Smooth muscle cell (in vitro differentiated cells): ENCODE measurements at regions not wholly inside any gene's neighbourhood (a gene's known extent, or its start where the extent isn't known, plus 50 kb on each side); places are given as distances from the start of the nearest gene placed in this dataset.
"Not testable (repeated sequence)": the region's sequence is repeated elsewhere in the genome, so short reads cannot be mapped to it uniquely, and the experiment has no call there.

Experiments used
- DNase-seq: peaks from one replicate; lab custom pipeline; 2025; ENCODE audit not compliant: unreplicated experiment; lab: John Stamatoyannopoulos, UW
- H2AFZ ChIP-seq: fragments of 200-600 bp; sonication (generic); 2 replicates; pipeline ENCODE4 v1.6.0; 2016; ENCODE audit warnings: antibody characterized with exemption, low read depth, mild to moderate bottlenecking
- H3F3A ChIP-seq: fragments of 200-600 bp; sonication (generic); 2 replicates; pipeline ENCODE4 v1.6.0; 2017; ENCODE audit warnings: antibody characterized with exemption, low read depth
- H3K27ac ChIP-seq: fragments of 200-600 bp; sonication (generic); 2 replicates; pipeline ENCODE4 v1.5.1; 2016; ENCODE audit warnings: low read depth, mild to moderate bottlenecking
- H3K27me3 ChIP-seq: fragments of 200-600 bp; sonication (generic); 2 replicates; pipeline ENCODE4 v1.6.1; 2016; ENCODE audit warnings: low read depth, mild to moderate bottlenecking
- H3K36me3 ChIP-seq: fragments of 200-600 bp; sonication (generic); 2 replicates; pipeline ENCODE4 v1.5.1; 2016; ENCODE audit warnings: low read depth
- H3K4me1 ChIP-seq: fragments of 200-600 bp; sonication (generic); 2 replicates; pipeline ENCODE4 v1.5.1; 2016; ENCODE audit warnings: low read depth
- H3K4me2 ChIP-seq: fragments of 200-600 bp; sonication (generic); 2 replicates; pipeline ENCODE4 v1.6.0; 2016; ENCODE audit warnings: mild to moderate bottlenecking
- H3K4me3 ChIP-seq: fragments of 200-600 bp; sonication (generic); 2 replicates; pipeline ENCODE4 v1.5.1; 2016; ENCODE audit warnings: mild to moderate bottlenecking
- H3K79me2 ChIP-seq: fragments of 200-600 bp; sonication (generic); 2 replicates; pipeline ENCODE4 v1.6.0; 2016; ENCODE audit warnings: low read depth, mild to moderate bottlenecking
- H3K9ac ChIP-seq: fragments of 200-600 bp; sonication (generic); 2 replicates; pipeline ENCODE4 v1.6.0; 2016; ENCODE audit warnings: low read depth
- H3K9me3 ChIP-seq: fragments of 200-600 bp; sonication (generic); replicated peaks from 2 replicates; pipeline ENCODE4 v1.5.1; 2016; ENCODE audit warnings: low read depth
- H4K20me1 ChIP-seq: fragments of 200-600 bp; sonication (generic); 2 replicates; pipeline ENCODE4 v1.6.0; 2016; ENCODE audit warnings: low read depth
- WGBS: methylation state at CpG from one replicate; pipeline ENCODE4 v1.1.7; 2016; ENCODE audit warnings: low lambda C conversion rate; 5-methylcytosine and 5-hydroxymethylcytosine counted together
- TF ChIP-seq, protein P1 (sequence below): fragments of 200-600 bp; sonication (generic); IDR thresholded peaks from 2 replicates; pipeline ENCODE4 v1.5.1; 2017; ENCODE audit warnings: borderline replicate concordance, mild to moderate bottlenecking, antibody characterized with exemption; ENCODE audit not compliant: insufficient read depth, poor library complexity, severe bottlenecking

- Histone ChIP-seq H3K4me3 (no peak overlapping the region), H3K36me3 (no peaks in the 10 kb centered on the region), H3K27ac (no peak overlapping the region), H3K27me3 (no peaks in the 10 kb centered on the region), H3K9ac (no peak overlapping the region), H3K4me2 (no peak overlapping the region), H3K9me3 (no peaks in the 10 kb centered on the region), H3K79me2 (no peaks in the 10 kb centered on the region), H2AFZ (no peak overlapping the region), H4K20me1 (no peaks in the 10 kb centered on the region), H3K4me1 (no peaks in the 10 kb centered on the region), H3F3A (no peaks in the 10 kb centered on the region)
- TF ChIP-seq, protein P1, sequence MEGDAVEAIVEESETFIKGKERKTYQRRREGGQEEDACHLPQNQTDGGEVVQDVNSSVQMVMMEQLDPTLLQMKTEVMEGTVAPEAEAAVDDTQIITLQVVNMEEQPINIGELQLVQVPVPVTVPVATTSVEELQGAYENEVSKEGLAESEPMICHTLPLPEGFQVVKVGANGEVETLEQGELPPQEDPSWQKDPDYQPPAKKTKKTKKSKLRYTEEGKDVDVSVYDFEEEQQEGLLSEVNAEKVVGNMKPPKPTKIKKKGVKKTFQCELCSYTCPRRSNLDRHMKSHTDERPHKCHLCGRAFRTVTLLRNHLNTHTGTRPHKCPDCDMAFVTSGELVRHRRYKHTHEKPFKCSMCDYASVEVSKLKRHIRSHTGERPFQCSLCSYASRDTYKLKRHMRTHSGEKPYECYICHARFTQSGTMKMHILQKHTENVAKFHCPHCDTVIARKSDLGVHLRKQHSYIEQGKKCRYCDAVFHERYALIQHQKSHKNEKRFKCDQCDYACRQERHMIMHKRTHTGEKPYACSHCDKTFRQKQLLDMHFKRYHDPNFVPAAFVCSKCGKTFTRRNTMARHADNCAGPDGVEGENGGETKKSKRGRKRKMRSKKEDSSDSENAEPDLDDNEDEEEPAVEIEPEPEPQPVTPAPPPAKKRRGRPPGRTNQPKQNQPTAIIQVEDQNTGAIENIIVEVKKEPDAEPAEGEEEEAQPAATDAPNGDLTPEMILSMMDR = no peak
- no peak for DNase-seq
Measured at GRCh38 chrX:34343001-34343400, 210.9 kb upstream of the FAM47A start.

- no peaks in the 10 kb centered on the region for H3K4me1 ChIP-seq
- no peak overlapping the region for H2AFZ ChIP-seq
- no peaks in the 10 kb centered on the region for H3K27me3 ChIP-seq
- no peaks in the 10 kb centered on the region for H4K20me1 ChIP-seq
- H3K79me2 ChIP-seq = no peaks in the 10 kb centered on the region
- H3K27ac ChIP-seq = no peak overlapping the region
- no peaks in the 10 kb centered on the region for H3K36me3 ChIP-seq
- DNase-seq = no peak
- H3K4me3 ChIP-seq = no peak overlapping the region
- H3K9ac ChIP-seq = no peak overlapping the region
- no peaks in the 10 kb centered on the region for H3K9me3 ChIP-seq
- H3F3A ChIP-seq = no peaks in the 10 kb centered on the region
- 86% methylated on average over 4 of the region's 4 CpGs for WGBS
- no peak overlapping the region for H3K4me2 ChIP-seq
- TF ChIP-seq, protein P1 = no peak
Measured at GRCh38 chrX:34341814-34342213, 209.7 kb upstream of the FAM47A start.

DNA sequence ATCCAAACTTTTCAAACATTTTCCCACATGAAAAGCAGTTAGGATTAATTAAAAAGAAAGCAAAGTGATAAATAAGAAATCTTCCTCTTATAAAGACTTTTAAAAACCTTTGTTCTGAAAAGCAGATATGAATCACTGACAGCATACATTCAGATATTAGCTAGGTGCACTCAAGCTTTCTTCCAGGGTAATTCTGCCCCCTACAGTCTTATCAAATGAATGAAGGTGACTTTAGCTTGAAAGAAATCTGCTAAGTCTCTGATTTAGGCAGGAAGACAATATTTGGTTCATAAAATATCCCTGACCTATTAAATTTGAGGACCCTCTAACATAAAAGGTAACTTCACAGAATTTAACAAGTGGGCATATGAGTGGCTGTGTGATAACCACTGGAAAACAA is 209.1 kb upstream of the FAM47A start:
- no peak overlapping the region for H3K4me2 ChIP-seq
- TF ChIP-seq, protein P1 = no peak
- H3K36me3 ChIP-seq = no peaks in the 10 kb centered on the region
- no peak overlapping the region for H3K4me3 ChIP-seq
- no peaks in the 10 kb centered on the region for H3K4me1 ChIP-seq
- no peak overlapping the region for H2AFZ ChIP-seq
- H3K79me2 ChIP-seq = no peaks in the 10 kb centered on the region
- H3K9ac ChIP-seq = no peak overlapping the region
- H3K27ac ChIP-seq = no peak overlapping the region
- H3F3A ChIP-seq = no peaks in the 10 kb centered on the region
- no peaks in the 10 kb centered on the region for H4K20me1 ChIP-seq
- no peaks in the 10 kb centered on the region for H3K27me3 ChIP-seq
- DNase-seq = no peak
- H3K9me3 ChIP-seq = no peaks in the 10 kb centered on the region

DNA sequence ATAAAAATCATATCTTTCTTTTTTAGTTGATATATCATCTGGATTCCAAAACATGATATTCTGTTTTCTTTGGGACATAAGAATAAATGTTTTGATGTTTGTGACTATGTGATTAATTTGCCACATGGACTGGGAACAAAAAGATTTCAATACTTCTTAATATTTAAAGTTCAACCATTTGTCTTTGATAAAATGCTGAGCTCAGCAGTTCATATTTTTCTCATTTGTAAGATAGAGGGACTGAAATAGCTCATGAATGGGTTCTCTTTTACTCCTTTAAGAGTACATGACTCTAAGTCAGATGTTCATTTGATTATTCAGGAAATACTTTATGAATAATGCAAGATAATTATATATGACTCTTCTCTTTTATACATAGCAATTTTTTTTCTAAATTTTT is 205.9 kb upstream of the FAM47A start:
- no peak for DNase-seq
- TF ChIP-seq, protein P1 = no peak
- H3K27me3 ChIP-seq = no peaks in the 10 kb centered on the region

DNA sequence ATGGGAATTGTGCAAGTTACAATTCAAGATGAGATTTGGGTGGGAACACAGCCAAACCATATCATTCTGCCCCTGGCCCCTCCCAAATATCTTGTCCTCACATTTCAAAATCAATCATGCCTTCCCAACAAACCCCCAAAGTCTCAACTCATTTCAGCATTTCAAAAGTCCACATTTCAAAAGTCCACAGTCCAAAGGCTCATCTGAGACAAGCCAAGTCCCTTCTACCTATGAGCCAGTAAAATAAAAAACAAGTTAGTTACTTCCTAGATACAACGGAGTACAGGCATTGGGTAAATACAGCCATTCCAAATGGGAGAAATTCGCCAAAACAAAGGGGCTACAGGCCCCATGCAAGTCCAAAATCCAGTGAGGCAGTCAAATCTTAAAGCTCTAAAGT is 203.3 kb upstream of the FAM47A start:
- not testable (repeated sequence) for H4K20me1 ChIP-seq, H3K4me2 ChIP-seq, H3K36me3 ChIP-seq, H3K27me3 ChIP-seq, H3K4me3 ChIP-seq, H3K79me2 ChIP-seq, DNase-seq, H3K9ac ChIP-seq, H3F3A ChIP-seq, H3K9me3 ChIP-seq, H2AFZ ChIP-seq, H3K27ac ChIP-seq, H3K4me1 ChIP-seq
- 91% methylated on average over 2 of the region's 2 CpGs for WGBS

More for the DNA sequence above, 205.9 kb upstream of the FAM47A start:
- Histone ChIP-seq H2AFZ (no peak overlapping the region), H3F3A (no peaks in the 10 kb centered on the region), H3K4me3 (no peak overlapping the region), H3K4me2 (no peak overlapping the region), H3K36me3 (no peaks in the 10 kb centered on the region), H4K20me1 (no peaks in the 10 kb centered on the region), H3K4me1 (no peaks in the 10 kb centered on the region), H3K79me2 (no peaks in the 10 kb centered on the region), H3K27ac (no peak overlapping the region), H3K9ac (no peak overlapping the region), H3K9me3 (no peaks in the 10 kb centered on the region)
